IMR-90 (cell line): ENCODE measurements at regions not wholly inside any gene's neighbourhood (a gene's known extent, or its start where the extent isn't known, plus 50 kb on each side); places are given as distances from the start of the nearest gene placed in this dataset.

ENCODE experiments used
- BHLHE40 ChIP-seq: fragments of 150-350 bp; IDR thresholded peaks from 2 replicates; pipeline ENCODE4 v1.6.1; 2016; ENCODE audit warnings: mild to moderate bottlenecking, low read depth, low read length
- CEBPB ChIP-seq: IDR thresholded peaks from 2 replicates; pipeline ENCODE4 v1.6.1; 2012; ENCODE audit warnings: low read depth, low read length, improper control_type of control experiment
- CHD1 ChIP-seq: IDR thresholded peaks from 2 replicates; pipeline ENCODE4 v1.6.1; 2012; ENCODE audit warnings: low read depth, low read length, improper control_type of control experiment
- FOS ChIP-seq: fragments of 150-350 bp; IDR thresholded peaks from 2 replicates; pipeline ENCODE4 v1.6.1; 2016; ENCODE audit warnings: low read depth, low read length
- MAFK ChIP-seq: IDR thresholded peaks from 2 replicates; pipeline ENCODE4 v1.6.1; 2012; ENCODE audit warnings: low read depth, low read length, improper control_type of control experiment
- MAZ ChIP-seq: IDR thresholded peaks from 2 replicates; pipeline ENCODE4 v1.6.1; 2012; ENCODE audit warnings: low read depth, mild to moderate bottlenecking, low read length, improper control_type of control experiment, moderate library complexity, borderline replicate concordance
- POLR2A ChIP-seq: IDR thresholded peaks from 2 replicates; pipeline ENCODE4 v1.6.1; 2012; ENCODE audit warnings: mild to moderate bottlenecking, low read depth, low read length
- RAD21 ChIP-seq: IDR thresholded peaks from 2 replicates; pipeline ENCODE4 v1.6.1; 2012; ENCODE audit warnings: low read length, improper control_type of control experiment
- RCOR1 ChIP-seq: IDR thresholded peaks from 2 replicates; pipeline ENCODE4 v1.6.1; 2012; ENCODE audit warnings: mild to moderate bottlenecking, low read length, improper control_type of control experiment; ENCODE audit not compliant: insufficient replicate concordance
- RFX5 ChIP-seq: IDR thresholded peaks from 2 replicates; pipeline ENCODE4 v1.8.0; 2012; ENCODE audit warnings: low read depth, mild to moderate bottlenecking, low read length, moderate library complexity
- SMC3 ChIP-seq: fragments of 150-350 bp; IDR thresholded peaks from 2 replicates; pipeline ENCODE4 v1.6.1; 2016; ENCODE audit warnings: low read depth, mild to moderate bottlenecking, antibody characterized with exemption, low read length, moderate library complexity
- TF ChIP-seq, protein P1 (sequence below): conservative IDR thresholded peaks from 2 replicates; pipeline ENCODE4 v1.5.1; 2012; ENCODE audit warnings: mild to moderate bottlenecking, low read depth, low read length, improper control_type of control experiment
- TF ChIP-seq, protein P2 (sequence below): fragments of 150-350 bp; IDR thresholded peaks from 2 replicates; pipeline ENCODE4 v1.6.1; 2017; ENCODE audit warnings: mild to moderate bottlenecking, antibody characterized with exemption, low read length, low read depth
- TF ChIP-seq, protein P3 (sequence below): fragments of 150-350 bp; IDR thresholded peaks from 2 replicates; pipeline ENCODE4 v1.6.1; 2016; ENCODE audit warnings: low read depth, mild to moderate bottlenecking, low read length, moderate library complexity, borderline replicate concordance

DNA sequence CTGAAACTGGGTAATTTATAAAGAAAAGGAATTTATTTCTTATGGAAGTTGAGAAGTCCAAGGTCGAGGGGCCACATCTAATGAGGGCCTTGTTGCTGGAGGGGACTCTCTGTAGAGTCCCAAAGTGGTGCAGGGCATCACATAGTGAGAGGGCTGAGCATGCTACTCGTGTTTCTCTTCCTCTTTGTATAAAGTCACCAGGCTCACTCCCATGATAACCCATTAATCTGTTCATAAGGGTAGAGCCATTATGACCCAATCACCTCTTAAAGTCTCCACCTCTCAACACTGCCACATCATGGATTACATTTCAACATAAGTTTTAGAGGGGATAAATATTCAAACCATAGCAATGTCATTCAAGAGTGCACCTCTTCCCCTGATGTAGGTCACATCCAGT, 79.1 kb upstream of the ATP2B1 start:
- TF ChIP-seq POLR2A: no peak
- TF ChIP-seq, protein P1, sequence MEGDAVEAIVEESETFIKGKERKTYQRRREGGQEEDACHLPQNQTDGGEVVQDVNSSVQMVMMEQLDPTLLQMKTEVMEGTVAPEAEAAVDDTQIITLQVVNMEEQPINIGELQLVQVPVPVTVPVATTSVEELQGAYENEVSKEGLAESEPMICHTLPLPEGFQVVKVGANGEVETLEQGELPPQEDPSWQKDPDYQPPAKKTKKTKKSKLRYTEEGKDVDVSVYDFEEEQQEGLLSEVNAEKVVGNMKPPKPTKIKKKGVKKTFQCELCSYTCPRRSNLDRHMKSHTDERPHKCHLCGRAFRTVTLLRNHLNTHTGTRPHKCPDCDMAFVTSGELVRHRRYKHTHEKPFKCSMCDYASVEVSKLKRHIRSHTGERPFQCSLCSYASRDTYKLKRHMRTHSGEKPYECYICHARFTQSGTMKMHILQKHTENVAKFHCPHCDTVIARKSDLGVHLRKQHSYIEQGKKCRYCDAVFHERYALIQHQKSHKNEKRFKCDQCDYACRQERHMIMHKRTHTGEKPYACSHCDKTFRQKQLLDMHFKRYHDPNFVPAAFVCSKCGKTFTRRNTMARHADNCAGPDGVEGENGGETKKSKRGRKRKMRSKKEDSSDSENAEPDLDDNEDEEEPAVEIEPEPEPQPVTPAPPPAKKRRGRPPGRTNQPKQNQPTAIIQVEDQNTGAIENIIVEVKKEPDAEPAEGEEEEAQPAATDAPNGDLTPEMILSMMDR: no peak
- TF ChIP-seq RFX5: no peak
- TF ChIP-seq CHD1: no peak
- TF ChIP-seq, protein P2, sequence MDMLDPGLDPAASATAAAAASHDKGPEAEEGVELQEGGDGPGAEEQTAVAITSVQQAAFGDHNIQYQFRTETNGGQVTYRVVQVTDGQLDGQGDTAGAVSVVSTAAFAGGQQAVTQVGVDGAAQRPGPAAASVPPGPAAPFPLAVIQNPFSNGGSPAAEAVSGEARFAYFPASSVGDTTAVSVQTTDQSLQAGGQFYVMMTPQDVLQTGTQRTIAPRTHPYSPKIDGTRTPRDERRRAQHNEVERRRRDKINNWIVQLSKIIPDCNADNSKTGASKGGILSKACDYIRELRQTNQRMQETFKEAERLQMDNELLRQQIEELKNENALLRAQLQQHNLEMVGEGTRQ: no peak
- TF ChIP-seq, protein P3, sequence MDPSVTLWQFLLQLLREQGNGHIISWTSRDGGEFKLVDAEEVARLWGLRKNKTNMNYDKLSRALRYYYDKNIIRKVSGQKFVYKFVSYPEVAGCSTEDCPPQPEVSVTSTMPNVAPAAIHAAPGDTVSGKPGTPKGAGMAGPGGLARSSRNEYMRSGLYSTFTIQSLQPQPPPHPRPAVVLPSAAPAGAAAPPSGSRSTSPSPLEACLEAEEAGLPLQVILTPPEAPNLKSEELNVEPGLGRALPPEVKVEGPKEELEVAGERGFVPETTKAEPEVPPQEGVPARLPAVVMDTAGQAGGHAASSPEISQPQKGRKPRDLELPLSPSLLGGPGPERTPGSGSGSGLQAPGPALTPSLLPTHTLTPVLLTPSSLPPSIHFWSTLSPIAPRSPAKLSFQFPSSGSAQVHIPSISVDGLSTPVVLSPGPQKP: no peak
- TF ChIP-seq BHLHE40: no peak
- no peak for TF ChIP-seq RAD21
- TF ChIP-seq MAZ: no peak
- no peak for TF ChIP-seq SMC3
- no peak for TF ChIP-seq MAFK
- no peak for TF ChIP-seq FOS
- no peak for TF ChIP-seq CEBPB
- no peak for TF ChIP-seq RCOR1
